Mucosa of gallbladder (tissue), 1 donor: ENCODE measurements at regions not wholly inside any gene's neighbourhood (a gene's known extent, or its start where the extent isn't known, plus 50 kb on each side); places are given as distances from the start of the nearest gene placed in this dataset.

Experiments used
- DNase-seq: peaks from one replicate; pipeline ENCODE4 v3.0.0-alpha.2; 2020; ENCODE audit warnings: low spot score
- donor health status: DM: no; HTN: no; CAD: no.

GRCh38 chr2:173419506-173419905 lies 64.8 kb downstream of the CDCA7 start:
- DNase-seq = no peak

GRCh38 chr2:173424886-173425285 lies 70.2 kb downstream of the CDCA7 start:
- no peak for DNase-seq

- DNase-seq = no peak
These were observed 73.4 kb downstream of the CDCA7 start for GRCh38 chr2:173427887-173428668.

GRCh38 chr2:173431191-173431590 lies 76.5 kb downstream of the CDCA7 start:
- DNase-seq = no peak

GRCh38 chr2:173432049-173432754 lies 77.5 kb downstream of the CDCA7 start:
- DNase-seq = no peak

GRCh38 chr2:173434762-173435569 lies 80.3 kb downstream of the CDCA7 start:
- DNase-seq = no peak

- no peak for DNase-seq
These were observed 80.9 kb downstream of the CDCA7 start for GRCh38 chr2:173435574-173435973.

GRCh38 chr2:173436088-173436487 lies 81.4 kb downstream of the CDCA7 start:
- no peak for DNase-seq

GRCh38 chr2:173441222-173441621 lies 86.5 kb downstream of the CDCA7 start:
- no peak for DNase-seq

GRCh38 chr2:173442542-173442941 lies 87.9 kb downstream of the CDCA7 start:
- no peak for DNase-seq

- no peak for DNase-seq
These were observed 92.0 kb downstream of the CDCA7 start for GRCh38 chr2:173446722-173447121.

GRCh38 chr2:173448938-173449471 lies 94.3 kb downstream of the CDCA7 start:
- peak; percentile 78 for DNase-seq

- DNase-seq = no peak
These were observed 96.4 kb downstream of the CDCA7 start for GRCh38 chr2:173451118-173451517.

GRCh38 chr2:173451941-173452340 lies 97.3 kb downstream of the CDCA7 start:
- no peak for DNase-seq

GRCh38 chr2:173452416-173452815 lies 97.7 kb downstream of the CDCA7 start:
- DNase-seq = no peak

GRCh38 chr2:173456960-173457359 lies 102.3 kb downstream of the CDCA7 start:
- DNase-seq = no peak

- DNase-seq = no peak
These were observed 102.7 kb downstream of the CDCA7 start for GRCh38 chr2:173457366-173457765.

GRCh38 chr2:173458991-173459780 lies 104.5 kb downstream of the CDCA7 start:
- DNase-seq = no peak

GRCh38 chr2:173462892-173463840 lies 108.5 kb downstream of the CDCA7 start:
- no peak for DNase-seq

GRCh38 chr2:173463846-173464245 lies 109.2 kb downstream of the CDCA7 start:
- DNase-seq = no peak
